Inflammatory macrophage (primary cell): ENCODE measurements at regions not wholly inside any gene's neighbourhood (a gene's known extent, or its start where the extent isn't known, plus 50 kb on each side); places are given as distances from the start of the nearest gene placed in this dataset.

ENCODE experiments used
- DNase-seq, 2 donors: peaks; one replicate each; pipeline ENCODE4 v3.0.0-alpha.2; 2020 to 2022

GRCh38 chr2:121118951-121119350 is 166.1 kb downstream of the TFCP2L1 start:
- no peak for DNase-seq

DNA sequence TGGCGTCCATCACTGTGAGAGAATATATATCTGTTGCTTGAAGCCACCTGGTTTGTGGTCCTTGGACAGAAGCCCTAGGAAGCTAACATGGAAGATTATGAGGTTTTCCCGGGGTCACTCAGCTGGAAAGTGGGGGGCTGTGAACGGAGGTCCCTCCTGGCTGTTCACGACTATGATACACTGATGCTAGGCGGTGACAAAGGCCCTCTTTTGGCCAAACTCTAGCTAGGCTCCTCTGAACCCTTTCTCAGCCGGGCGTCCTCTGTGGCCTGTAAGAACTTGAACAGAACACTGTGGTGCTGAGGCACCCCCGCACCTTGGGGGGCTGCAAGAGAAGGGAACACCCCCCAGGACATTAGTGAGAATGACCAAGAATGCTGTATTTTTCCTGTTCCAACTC is 164.6 kb downstream of the TFCP2L1 start:
- no peak for DNase-seq

GRCh38 chr2:121120991-121121390 is 164.0 kb downstream of the TFCP2L1 start:
- DNase-seq, result no peak

- no peak for DNase-seq
Measured at GRCh38 chr2:121121661-121122060, 163.3 kb downstream of the TFCP2L1 start.

DNA sequence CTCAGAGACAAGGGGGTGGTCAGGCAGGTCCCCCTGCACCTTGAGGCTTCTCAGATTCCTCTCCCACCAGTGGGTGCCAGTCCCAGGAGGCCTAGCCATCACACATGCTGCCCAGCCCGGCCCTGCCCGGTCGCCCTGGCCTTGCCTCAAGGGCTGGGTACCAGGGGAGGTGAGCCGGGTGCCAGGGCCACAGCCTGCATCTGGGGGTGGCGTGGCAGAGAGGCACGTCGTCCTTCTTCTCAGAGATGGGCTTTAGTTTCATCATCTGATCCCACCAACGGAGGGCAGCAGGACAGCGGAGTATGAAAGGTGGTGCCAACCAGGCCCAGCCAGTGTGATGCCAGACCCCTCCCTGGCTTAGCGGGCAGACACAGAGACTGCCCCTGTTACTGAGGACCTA is 161.7 kb downstream of the TFCP2L1 start:
- no peak for DNase-seq

GRCh38 chr2:121124330-121124729 is 160.7 kb downstream of the TFCP2L1 start:
- DNase-seq, result no peak

- DNase-seq, result no peak
Measured at GRCh38 chr2:121125350-121125749, 159.7 kb downstream of the TFCP2L1 start.

DNA sequence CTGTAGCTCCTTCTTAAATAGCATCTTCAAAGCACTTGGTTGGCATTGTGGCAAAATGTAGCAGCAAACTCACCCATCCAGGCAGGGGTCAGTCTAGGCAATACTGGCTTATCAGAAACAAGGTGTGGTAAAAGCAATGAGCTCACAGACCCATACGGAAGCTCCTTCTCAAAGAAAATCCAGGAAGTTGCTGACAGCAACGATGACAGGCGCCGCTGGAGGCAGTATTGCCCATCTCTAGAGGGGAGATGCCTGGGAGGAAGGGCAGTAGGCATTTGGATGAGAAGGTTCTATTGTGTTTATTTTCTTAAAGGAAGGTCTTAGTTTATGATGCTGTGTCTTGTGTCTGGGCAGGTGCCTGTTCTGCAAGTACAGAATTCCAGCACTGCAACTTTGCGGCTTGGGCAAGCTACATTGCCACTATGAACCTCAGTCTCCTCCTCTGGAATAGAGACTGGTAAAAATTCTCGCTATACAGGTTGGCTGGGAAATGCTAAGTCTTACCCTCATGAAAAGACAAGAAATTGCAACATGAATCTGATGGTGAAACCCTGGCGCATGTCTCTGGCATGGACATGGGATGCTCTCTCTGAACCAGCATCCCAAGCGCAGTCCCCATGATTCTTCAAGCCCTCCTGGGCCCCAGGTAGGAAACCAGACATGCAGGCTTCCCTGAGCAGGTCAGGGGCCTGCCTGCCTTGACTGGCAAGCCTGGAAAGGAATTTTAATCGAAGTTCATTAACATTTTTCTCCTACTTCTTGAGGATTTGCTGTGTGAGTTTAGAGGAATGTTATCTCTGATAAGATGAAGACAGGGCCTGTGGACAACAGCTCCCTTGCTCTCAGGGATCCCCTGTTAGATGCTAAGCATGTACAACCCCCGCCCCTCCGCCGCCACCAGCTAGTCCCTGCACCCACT is 156.0 kb downstream of the TFCP2L1 start:
- peak; percentile 64 to 74 for DNase-seq

DNA sequence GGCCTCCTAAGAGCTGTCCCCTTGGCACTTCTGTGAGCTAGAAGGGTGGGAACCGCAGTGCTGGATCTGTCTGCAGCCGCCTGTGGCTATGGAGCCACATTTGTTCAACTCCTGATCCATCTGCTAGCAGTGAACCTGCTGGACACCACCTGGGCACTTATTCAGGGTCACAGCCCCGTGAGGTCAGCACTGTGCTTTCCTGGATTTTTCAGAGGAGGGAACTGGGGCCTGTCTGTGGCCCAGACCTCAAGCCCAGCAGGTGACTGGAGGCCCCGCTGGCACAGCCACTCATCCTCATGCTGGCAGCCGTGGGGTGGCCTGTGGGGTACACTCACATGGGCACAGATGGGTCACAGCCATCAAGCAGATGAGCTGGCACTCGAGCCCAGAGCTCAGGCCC is 155.3 kb downstream of the TFCP2L1 start:
- no peak for DNase-seq

- DNase-seq, result no peak
Measured at GRCh38 chr2:121130301-121130850, 154.6 kb downstream of the TFCP2L1 start.

GRCh38 chr2:121131375-121131774 is 153.6 kb downstream of the TFCP2L1 start:
- DNase-seq, result no peak

GRCh38 chr2:121132054-121132761 is 152.8 kb downstream of the TFCP2L1 start:
- no peak for DNase-seq

GRCh38 chr2:121132762-121133107 is 152.3 kb downstream of the TFCP2L1 start:
- no peak for DNase-seq

GRCh38 chr2:121133551-121134319 is 151.3 kb downstream of the TFCP2L1 start:
- DNase-seq, result no peak

- DNase-seq, result no peak
Measured at GRCh38 chr2:121134728-121135127, 150.3 kb downstream of the TFCP2L1 start.

- no peak for DNase-seq
Measured at GRCh38 chr2:121135168-121135853, 149.7 kb downstream of the TFCP2L1 start.

GRCh38 chr2:121136323-121136722 is 148.7 kb downstream of the TFCP2L1 start:
- no peak for DNase-seq

- DNase-seq, result no peak
Measured at GRCh38 chr2:121137571-121137970, 147.4 kb downstream of the TFCP2L1 start.

- no peak for DNase-seq
Measured at GRCh38 chr2:121140734-121141133, 144.3 kb downstream of the TFCP2L1 start.

DNA sequence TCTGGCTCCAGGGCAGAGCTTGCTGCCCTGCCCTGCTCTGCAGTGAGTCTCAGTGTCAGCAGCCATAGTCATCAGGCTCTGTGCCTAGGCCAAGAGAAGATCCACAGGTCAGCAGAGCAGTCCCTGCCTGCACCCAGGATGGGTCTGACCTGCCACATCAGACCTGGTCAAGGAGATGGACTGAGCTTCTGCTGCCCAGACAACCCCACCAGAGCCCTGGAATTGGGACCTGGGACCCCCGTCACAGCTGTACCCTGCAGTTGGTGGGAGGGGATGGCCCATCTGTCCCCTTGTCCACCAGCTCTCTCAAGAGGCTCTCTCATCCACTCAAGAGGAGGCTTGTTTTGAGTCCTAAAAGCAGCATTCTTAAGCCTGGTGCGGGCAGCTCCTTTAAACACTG is 142.6 kb downstream of the TFCP2L1 start:
- DNase-seq, result no peak

DNA sequence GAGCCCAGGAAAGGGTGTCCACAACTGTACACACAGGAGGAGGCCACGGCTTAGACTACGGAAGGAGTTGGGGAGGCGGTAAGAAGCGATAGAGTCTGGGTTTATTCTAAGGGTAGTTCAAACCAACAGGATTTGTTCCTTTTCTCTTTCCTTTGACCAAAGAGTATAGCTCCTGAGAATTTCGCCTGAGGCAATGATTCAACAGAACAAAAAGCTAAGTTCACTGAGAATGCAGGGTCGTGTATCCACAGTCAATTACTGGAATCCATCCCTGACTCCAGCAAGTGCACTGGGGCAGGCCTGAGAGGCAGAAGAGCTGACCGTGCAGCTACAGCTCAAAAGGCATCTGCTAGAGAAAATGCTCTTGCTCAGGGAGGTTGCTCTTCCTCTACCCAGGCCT is 140.9 kb downstream of the TFCP2L1 start:
- no peak for DNase-seq

DNA sequence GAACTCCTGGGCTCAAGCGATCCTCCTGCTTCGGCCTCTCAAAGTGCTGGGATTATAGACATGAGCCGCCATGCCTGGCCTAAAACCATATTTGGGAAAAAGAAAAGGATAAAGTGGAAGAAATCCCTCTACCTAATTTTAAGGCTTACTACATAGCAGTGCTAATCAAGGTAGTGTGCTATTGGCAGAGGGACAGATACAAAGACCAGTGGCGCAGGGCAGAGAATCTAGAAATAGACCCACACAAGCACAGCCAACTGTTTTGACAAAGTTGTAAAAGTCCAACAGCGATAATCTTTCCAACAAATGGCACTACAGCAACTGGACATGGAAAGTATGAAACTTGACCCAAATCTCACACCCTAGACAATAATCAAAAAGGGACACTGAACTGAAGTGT is 138.4 kb downstream of the TFCP2L1 start:
- no peak for DNase-seq
